ENCODE measurements at regions not wholly inside any gene's neighbourhood (a gene's known extent, or its start where the extent isn't known, plus 50 kb on each side); places are given as distances from the start of the nearest gene placed in this dataset.

GRCh38 chr11:116117331-116118137 lies 613.3 kb upstream of the CADM1 start:
- no peak for TF ChIP-seq CTCF (IDR thresholded peaks at IDR 0.05)
- no peak for TF ChIP-seq POLR2AphosphoS5 (IDR thresholded peaks at IDR 0.05)
- TF ChIP-seq EP300 (IDR thresholded peaks at IDR 0.05): no peak
- no peak for TF ChIP-seq POLR2A (IDR thresholded peaks at IDR 0.05)
- H3K4me3 ChIP-seq: no peak overlapping the region
- no peaks in the 10 kb centered on the region for H3K36me3 ChIP-seq
- WGBS, 2 donors (ENCODE audit: low coverage in 1 of 2): 66 to 89% methylated on average over 5 to 7 of the region's 12 CpGs
- H3K9me3 ChIP-seq: peaks cover 0 to 24% (median 0%) of the 10 kb centered on the region in 3 donors
- no peak overlapping the region for H3K27ac ChIP-seq
- peaks cover 20% of the 10 kb centered on the region for H3K27me3 ChIP-seq
- no peaks in the 10 kb centered on the region for H3K4me1 ChIP-seq
- no peak for ATAC-seq

GRCh38 chr11:116115801-116116200 lies 611.6 kb upstream of the CADM1 start:
- H3K4me3 ChIP-seq: no peak overlapping the region
- ATAC-seq: no peak
- H3K27ac ChIP-seq: no peak overlapping the region
- 93 to 100% methylated on average over 1 of the region's 1 CpG for WGBS, 2 donors (ENCODE audit: low coverage in 1 of 2)
- peaks cover 0 to 25% (median 0%) of the 10 kb centered on the region in 3 donors for H3K9me3 ChIP-seq
- H3K4me1 ChIP-seq: no peaks in the 10 kb centered on the region
- peaks cover 20% of the 10 kb centered on the region for H3K27me3 ChIP-seq
- H3K36me3 ChIP-seq: no peaks in the 10 kb centered on the region
- TF ChIP-seq POLR2AphosphoS5 (IDR thresholded peaks at IDR 0.05) (no peak), EP300 (IDR thresholded peaks at IDR 0.05) (no peak), CTCF (IDR thresholded peaks at IDR 0.05) (no peak), POLR2A (IDR thresholded peaks at IDR 0.05) (no peak)

- H3K4me1 ChIP-seq: no peaks in the 10 kb centered on the region
- TF ChIP-seq CTCF (IDR thresholded peaks at IDR 0.05): no peak
- ATAC-seq: no peak
- no peaks in the 10 kb centered on the region for H3K36me3 ChIP-seq
- 69 to 84% methylated on average over 4 of the region's 8 CpGs for WGBS, 2 donors (ENCODE audit: low coverage in 1 of 2)
- peaks cover 20% of the 10 kb centered on the region for H3K27me3 ChIP-seq
- no peak overlapping the region for H3K4me3 ChIP-seq
- peaks cover 0 to 25% (median 0%) of the 10 kb centered on the region in 3 donors for H3K9me3 ChIP-seq
- H3K27ac ChIP-seq: no peak overlapping the region
Measured at GRCh38 chr11:116114198-116114651, 610.0 kb upstream of the CADM1 start.

- Histone ChIP-seq H3K4me1 (no peaks in the 10 kb centered on the region), H3K9me3 (peaks cover 0 to 25% (median 0%) of the 10 kb centered on the region in 3 donors), H3K36me3 (no peaks in the 10 kb centered on the region), H3K4me3 (no peak overlapping the region), H3K27me3 (peaks cover 6% of the 10 kb centered on the region), H3K27ac (no peak overlapping the region)
- 34 to 55% methylated on average over 5 to 8 of the region's 9 CpGs for WGBS, 2 donors (ENCODE audit: low coverage in 1 of 2)
- no peak for TF ChIP-seq POLR2A (IDR thresholded peaks at IDR 0.05)
- TF ChIP-seq POLR2AphosphoS5 (IDR thresholded peaks at IDR 0.05): no peak
- TF ChIP-seq CTCF (IDR thresholded peaks at IDR 0.05): no peak
- TF ChIP-seq EP300 (IDR thresholded peaks at IDR 0.05): no peak
- ATAC-seq: no peak
Measured at GRCh38 chr11:116112087-116112935, 608.1 kb upstream of the CADM1 start.

Data from gastroesophageal sphincter (tissue), 4 donors.